HG02678 (cell line): ENCODE measurements at regions not wholly inside any gene's neighbourhood (a gene's known extent, or its start where the extent isn't known, plus 50 kb on each side); places are given as distances from the start of the nearest gene placed in this dataset.

Experiments used
- ATAC-seq: cut with Tn5 transposase; IDR thresholded peaks from one replicate; pipeline ENCODE4 v1.9.1; 2021; ENCODE audit warnings: mild to moderate bottlenecking, moderate library complexity; ENCODE audit not compliant: unreplicated experiment

DNA sequence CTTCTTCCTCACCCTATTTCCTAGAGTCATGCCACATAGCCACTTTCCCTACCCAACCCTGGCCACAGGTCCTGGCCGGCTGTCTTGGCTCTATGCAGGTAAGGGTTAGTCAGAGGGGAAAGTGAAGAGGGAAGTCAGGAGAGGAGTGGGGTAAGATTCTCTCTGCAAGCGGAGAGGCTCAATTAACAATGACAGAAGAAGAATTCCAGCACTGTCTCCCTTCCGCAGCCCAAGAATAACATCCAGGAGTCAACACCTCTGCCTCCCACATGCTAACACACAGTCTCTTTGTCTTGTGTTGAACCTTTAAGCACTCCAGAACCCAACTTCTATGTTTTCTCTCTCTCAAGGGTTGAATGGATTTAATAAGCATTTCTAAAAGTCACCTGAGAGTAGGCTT lies 235.1 kb upstream of the ANKRD55 start:
- no peak for ATAC-seq

DNA sequence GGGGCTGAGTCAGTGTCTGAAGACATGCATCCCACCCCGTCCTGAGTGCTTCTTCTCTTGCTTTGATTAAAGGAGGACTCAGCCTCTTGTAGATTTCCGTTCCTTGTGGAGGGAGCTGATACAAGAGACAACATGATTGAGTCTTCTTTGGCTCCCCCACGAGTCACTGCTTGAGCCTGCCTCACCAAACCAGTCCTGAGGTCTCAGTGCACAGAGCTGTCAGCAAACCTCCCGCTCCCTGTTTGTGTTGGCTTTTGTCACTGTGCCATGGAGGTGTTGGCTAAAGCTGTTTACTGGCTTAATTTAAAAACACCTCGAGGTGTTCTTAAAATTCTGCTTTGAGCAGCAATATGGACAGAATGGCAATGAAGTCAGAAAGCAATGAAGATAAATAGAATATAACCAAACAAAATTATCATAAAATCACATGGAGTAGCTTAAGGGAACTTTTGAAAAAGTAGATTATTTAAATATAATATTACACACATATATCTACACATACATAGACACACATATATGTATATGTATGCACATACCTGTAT lies 234.1 kb upstream of the ANKRD55 start:
- no peak for ATAC-seq

DNA sequence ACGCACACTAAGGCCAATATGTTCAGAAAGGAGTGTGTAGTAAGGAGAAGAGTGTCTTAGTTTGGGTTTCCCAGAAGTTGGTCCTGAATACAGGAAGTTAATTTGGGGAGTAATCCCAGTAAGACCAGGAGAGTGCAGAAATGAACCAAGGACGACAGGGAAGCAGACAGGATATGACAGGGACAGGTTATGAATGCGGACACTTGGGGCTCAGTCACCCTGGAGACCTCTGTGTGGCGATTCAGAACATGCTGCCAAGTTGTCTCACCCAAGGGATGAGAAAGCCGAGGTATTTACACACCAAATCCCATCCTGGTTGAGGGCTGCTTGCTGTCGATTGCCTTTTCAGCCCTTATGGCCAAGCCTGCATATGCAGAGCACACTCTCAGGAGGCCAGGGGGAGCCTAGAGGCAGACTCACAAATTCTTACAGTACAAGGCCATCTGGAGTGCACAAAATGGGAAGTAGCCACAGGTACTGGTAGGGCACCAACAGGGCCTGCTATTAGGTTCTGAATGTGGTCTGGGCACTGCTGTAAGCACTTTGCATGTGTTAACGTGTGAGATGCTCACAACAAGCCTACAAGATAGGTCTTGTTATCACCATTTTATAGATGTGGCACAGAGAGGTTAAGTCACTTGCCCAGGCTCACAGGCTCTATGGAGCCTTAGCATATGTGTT lies 233.1 kb upstream of the ANKRD55 start:
- ATAC-seq = no peak

DNA sequence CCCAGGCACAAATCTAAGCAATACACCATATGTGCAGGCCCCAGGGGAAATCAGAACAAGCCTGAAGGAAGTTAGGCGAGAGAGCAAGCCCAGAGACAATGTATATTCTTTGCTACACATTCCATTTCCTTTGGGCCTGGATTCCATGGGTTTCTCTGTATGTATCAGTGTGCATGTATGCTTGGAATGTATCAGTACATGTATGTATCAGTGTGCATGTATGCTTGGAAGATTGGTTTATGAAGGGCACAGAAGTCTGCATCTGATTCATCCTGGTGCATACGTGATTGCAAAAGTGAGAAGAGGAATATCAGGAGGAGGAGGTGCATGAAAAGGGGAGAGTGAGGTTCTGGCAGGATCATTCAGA lies 232.6 kb upstream of the ANKRD55 start:
- no peak for ATAC-seq

DNA sequence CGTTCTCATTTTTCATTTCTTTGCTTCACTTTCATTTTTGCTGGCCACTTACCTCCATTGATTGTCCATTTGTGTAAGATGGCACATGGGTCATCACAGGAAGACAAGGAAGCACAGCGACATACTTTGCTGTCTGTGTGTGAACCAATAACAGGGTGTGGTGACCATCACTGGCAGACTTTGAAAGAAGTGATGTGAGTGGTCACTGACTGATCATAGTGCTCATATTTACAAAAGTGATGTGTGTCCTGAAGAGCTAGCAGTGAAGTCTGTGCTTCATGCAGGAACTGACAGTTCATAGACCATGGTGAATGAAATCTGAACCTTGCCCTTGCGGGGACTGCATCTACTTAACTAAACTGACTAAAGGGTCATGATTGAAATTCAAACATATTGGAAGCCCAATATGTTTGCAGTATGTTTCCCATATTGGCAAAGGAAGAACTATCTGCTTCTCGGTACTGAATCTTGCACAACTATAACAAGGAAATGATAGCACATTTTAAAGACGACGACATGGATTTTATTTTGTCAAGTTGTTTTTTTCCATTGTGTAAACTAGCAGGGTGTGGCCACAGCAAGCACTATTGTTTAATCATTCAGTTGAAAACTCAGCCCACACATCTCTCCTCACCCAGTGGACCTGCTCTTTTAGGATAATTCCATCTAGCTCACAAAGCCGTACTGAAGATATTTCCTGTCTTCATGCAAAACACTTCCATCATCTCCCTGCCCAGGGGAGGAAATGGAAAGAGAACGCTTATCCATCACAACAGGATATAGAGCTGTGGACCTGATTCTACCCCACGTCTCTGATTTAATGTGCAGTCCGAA lies 232.0 kb upstream of the ANKRD55 start:
- ATAC-seq = no peak

DNA sequence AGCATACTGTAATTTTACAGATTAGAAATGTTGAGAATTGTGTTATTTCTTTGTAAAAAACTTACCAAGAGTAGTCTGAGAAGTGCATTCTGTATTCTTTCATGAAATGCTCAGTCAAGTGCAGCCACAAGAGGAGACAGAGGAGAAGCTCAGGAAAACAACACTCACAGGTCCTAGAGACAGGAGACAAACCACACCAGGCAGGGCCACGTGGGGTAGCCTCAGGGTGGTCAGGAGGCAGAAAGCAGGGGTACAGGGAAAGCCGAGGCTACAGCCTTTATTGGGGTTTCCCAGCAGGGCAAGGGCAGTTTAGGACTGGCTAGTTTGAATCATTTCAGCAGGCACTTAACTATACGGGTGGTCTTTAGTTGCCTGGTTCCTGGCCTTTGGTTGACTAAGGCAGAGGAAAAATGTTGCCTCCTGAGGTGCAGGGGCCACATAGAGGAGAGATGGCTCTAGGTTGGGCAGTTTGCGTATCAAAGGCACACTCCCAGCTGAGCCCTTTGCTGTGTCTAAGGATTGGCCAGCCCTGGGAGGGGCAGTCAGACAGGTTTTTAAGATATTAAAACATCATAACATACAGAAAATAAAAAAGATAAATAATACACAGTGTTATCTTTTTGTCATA lies 230.9 kb upstream of the ANKRD55 start:
- ATAC-seq = no peak

DNA sequence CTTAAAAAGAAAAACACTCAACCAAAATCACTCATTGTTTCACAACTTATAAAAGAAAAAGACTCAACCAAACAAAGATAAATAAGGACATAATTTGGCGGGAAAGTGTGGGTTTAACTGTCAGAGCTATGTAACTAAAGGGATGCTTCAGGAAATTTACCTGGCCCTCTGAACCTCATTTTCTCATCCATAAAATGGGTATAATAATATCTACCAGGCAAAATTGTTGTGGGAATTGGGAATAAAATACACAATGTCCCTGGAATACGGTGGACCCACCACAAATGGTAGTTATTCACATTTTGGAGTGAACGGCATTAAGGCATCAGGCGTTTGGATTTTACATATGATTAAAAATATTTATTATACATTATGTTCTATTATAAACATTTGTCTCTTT lies 228.5 kb upstream of the ANKRD55 start:
- no peak for ATAC-seq

DNA sequence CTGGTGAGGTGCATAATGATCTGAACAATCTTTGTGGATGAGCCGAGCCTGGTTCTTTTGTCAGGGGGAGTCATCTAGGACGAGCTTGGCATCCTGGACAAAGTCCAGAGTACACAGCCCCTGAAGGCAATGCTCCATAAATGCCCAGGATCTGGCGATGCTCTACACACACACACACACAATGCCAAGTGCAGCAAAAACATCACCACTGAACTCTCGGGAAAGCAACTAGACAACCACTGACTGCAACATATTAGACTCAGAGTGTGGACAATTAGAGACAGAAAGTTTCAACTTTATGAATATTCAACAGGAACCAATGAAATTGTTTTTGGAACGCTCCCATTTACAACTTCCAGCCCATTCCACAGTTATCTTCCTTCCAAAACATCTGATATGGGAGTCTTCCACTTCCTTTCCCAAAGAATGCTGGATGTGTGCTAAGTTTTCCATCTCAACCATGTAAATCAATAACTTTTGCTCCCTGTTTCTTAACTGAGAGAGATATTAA lies 227.6 kb upstream of the ANKRD55 start:
- ATAC-seq = no peak

DNA sequence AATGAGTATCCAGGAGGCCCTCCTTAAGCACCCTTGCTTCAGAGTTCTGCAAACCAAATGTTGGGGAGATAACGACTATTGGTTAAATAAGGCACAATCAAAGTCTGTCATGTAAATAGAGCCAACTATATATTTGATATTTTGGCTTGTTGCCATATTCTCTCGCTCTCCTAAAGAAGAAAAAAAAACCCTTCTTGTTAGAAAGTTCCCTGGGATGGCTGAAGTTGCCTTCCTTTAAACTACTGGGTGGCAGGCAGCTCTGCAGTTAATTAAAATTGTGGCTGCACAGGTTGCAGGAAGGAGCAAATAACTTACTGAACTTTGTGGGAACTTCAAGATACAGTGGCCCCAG lies 227.0 kb upstream of the ANKRD55 start:
- no peak for ATAC-seq

DNA sequence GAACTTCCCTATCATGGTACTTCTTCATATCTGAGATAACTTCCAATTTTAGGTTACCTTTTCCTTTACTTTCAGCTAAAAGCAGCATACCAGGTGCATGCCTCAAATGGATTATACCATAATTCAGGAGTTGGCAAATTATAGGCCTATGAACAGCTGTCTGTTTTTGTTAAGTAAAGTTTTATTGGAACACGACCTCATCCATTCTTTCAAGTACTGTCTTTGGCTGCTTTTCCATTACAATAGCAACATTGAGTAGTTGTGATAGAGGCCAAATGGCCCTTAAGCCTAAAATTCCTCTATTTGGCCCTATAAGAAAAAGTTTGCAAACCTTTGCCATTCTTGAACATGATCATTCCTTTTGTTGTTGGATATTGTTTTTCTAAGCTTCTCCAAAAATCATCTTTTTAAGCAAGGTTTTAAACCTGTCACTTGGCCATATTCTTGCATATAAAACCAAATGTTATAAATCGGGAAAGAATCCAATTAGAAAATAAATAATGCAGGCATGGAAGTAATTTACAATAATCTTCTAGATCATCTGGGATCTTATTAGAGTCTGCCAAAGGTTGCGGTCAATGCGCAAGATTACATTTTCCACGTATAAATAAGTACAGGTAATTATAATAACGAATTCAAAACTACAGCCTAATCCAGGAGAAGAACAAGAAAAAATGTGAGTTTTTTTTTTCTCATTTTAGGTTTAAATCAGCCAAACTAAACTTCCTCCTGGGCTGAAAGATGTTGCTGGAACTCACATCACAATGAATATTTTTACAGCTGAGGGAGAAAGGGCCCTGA lies 226.5 kb upstream of the ANKRD55 start:
- ATAC-seq = no peak

DNA sequence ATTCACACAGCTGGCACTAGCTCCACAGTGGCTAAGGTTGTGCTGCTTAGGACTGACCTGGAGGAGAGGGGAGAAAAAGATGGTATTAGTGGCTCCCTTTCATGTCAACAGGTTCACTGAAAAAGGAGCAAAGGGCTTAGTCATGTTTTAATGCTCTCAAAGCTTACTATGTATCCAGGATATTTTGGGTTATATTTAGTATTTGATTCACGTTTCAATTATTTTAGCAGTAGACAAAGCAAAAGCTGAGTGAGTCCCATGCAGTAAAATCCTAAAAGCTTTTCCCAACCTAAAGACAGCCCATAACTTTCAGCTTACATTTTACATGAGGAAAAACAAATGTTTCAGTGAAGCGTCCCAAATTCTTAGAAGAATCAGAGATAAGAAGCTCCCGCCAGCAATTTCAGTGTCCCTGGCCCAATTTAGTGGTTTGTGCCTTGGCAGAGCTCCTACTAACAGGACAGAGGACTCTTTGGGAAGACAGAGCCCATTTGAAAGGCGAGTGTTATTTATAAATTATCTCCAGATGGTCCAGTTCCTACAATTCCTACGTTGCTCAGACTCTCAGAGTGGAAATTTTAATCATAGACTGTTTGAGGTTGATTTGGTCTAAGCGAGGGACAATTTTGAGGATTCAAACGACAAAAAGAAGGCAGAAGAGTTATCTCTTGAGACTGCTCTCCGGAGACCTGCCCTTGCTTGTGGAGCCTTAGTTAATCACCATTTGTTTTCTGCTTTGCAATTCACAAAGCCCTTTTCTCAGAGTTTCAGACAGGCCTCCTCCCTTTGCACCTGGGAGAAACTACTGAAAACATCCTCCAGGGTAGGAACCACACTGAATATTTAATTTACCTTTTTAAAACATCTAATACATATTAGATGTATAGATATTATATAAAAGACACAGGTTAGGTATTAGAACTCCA lies 225.0 kb upstream of the ANKRD55 start:
- ATAC-seq = no peak

DNA sequence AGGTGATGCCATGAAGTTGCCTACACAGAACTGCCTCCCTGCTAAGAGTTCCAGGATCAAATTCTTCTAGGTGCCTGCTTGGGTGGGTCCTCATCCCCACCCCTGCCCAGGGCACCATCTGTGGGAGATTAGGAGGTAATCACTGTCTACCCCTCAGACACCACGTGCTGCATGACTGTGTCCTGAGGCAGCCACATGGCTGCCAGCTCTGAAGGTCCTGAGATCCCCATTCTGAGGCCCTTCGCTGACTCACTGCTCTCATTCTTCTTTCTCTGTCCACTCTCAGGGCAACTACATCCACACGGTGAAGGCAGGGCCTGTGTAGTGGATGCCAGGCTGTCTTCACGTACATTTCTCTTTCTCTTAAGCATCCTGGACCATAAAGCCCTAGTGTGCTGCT lies 222.9 kb upstream of the ANKRD55 start:
- no peak for ATAC-seq

DNA sequence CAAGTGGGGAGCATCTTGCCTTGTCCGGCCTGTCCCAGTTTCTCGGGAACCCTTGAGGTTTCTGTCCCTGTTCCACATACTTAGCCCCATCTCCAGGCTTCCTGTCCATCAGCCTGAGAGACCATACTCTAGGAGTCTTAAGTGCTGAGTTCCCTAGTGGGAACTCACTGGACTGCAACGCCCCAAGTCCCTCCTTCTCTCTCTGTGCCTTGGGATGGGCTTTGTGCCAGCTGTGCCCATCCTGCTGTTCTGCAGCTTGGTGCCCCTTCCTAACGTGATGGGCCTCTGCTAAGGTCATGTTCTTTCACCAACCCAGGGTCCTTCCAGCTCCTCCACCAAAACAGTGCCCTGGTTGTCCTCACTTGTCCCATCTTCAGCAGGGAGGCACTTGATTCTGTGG lies 222.3 kb upstream of the ANKRD55 start:
- no peak for ATAC-seq

DNA sequence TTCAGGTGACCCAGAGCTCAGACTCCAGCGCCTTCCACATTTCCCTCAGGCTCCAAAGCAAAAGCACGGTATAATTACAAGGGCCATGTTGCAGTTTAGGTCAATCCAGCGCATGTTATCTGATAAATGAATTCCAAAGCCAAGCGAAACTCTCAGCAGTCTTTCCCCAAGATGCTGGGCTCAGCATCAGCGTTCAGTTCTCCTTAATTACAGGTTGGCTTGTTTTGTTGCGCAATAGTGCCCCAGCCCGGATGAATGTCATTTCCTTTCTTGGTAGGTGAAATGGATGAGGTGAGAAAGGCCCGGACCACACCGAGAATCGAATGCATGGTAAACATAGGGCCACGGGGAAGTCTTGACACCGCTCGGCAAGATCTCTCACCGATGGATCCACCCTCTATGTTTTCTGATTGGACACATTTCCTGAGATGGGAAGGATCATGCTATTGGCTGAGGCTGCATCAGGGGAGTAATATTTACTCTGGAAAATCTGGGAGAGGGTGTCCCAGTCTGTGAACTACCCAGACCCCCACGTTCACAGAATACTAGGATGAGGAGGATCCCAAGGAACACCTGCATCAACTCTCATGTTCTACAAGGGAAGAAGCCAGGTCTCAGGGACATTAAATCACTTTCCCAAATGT lies 221.2 kb upstream of the ANKRD55 start:
- no peak for ATAC-seq

DNA sequence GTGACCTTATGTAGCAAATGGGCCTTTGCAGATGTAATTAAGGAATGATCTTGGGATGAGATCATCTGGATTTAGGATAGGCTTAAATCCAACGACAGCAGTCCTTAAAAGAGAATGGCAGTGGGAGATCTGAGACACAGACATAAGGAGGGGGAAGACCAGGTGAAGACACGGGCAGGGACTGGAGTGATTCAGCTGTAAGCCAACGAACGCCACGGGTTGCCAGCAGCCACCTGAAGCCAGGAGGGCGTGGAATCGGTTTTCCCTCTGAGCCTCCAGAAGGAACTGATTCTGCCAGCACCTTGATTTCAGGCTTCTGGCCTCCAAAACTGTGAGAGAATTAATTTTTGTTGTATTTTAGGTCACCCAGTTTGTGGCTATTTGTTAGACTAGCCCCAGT lies 218.6 kb upstream of the ANKRD55 start:
- ATAC-seq = no peak

DNA sequence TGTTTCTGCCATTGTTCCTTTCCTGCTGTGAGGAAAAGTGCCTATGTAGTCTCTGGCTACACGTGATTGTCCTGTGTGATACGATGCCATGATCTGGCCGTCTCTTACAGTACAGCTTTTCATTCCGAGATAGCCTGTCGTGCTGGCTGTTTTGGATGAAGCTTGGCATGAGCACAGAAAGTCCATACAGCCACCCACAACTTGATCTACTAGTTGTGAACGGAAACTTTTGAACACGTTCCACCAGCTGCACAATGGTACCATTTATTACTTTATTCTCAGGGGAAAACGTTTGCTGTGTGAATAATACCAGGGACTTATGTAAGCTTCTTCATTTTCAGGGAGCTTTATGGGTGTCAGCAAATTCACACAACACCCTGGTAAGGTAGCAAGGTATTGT lies 217.6 kb upstream of the ANKRD55 start:
- ATAC-seq = no peak

DNA sequence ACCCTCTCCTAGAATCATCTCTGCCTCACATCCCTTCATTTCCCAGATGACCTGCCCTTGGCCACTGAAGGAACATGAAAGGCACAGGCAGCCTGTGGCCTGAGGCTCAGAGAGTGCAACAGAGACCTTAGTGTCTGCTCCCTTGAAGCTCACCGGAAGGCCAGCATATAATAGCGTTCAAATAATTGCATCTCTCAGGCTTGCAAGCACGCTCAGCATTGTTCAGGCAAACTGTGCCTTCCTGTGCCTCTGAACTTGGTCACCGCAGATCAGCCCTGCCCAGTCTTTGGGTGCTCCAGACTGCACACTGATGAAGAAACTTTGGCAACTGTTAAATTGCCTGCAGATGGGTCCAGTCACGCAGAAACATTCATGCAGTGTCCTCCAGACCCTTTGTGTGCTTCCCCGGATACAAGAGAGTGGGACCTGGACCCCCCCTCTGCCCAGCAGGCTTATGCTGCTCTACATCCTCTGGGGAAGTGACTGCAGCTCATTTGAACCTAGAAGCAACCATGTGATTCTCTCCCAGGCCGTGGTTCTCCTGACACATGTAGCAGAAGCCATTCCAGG lies 216.0 kb upstream of the ANKRD55 start:
- ATAC-seq = no peak

DNA sequence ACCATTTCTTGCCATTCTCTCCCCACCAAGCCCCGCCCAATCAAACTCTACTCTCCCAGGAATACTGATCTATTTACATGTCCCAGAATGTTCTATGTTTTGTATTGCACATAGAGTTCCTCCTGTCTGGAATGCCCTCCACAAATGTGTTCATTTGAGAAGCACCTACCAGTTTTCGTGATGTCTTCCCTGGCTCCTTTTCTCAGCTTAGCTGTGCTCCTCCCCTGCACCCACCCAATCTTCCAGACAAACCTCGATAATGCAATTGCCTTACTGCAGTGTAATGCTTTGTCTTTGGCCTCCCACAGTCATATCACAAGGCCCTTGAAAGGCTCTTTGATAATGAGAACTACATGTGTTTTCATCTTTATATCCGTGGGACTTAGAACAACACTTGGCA lies 214.5 kb upstream of the ANKRD55 start:
- no peak for ATAC-seq

DNA sequence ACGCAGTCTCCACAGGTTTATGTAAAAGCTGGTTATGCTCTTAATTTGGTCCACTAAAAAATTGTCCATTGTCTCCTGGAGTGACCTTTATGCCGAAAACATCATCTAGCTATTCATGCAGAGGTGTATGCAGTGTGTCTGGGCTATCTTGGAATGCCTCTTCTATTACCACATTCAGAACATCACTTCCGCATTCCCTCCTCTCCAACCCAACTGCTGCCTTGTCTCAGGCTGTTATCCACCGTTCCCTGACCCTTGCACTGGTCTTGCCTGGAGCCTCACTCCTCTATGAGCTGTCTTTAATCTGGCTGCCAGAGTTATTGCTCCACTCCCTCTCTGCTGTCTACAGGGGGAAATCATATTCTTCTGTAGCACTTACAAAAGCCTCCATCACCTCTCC lies 214.1 kb upstream of the ANKRD55 start:
- ATAC-seq = no peak
